Heart left ventricle (tissue), 16 donors: ENCODE measurements at regions not wholly inside any gene's neighbourhood (a gene's known extent, or its start where the extent isn't known, plus 50 kb on each side); places are given as distances from the start of the nearest gene placed in this dataset.
A peak's percentile ranks its signal among the peaks of the same experiment; 100 is the strongest.

ENCODE experiments used
- ATAC-seq, 4 donors: fragments of 200-7000 bp; cut with Tn5 transposase; one replicate each; pipeline ENCODE4 v1.9.1; 2020 to 2022; ENCODE audit warnings: moderate library complexity in 4 of 4, mild to moderate bottlenecking in 3 of 4, moderate number of reproducible peaks in 1 of 4
- DNase-seq, 5 donors: peaks; one replicate each; pipeline ENCODE4 v3.0.0-alpha.2; 2020
- H3K27ac ChIP-seq, 12 donors: fragments of 200-600 bp; sonication (generic) in 4 of 12; one replicate each; pipeline versions ENCODE4 v1.5.0 to v1.8.0; 2016 to 2022; ENCODE audit warnings: mild to moderate bottlenecking in 2 of 12
- H3K27me3 ChIP-seq, 9 donors: fragments of 200-600 bp; sonication (generic) in 2 of 9; one replicate each; pipeline versions ENCODE4 v1.5.1 to v1.8.0; 2016 to 2022; ENCODE audit warnings: mild to moderate bottlenecking in 3 of 9
- H3K36me3 ChIP-seq, 9 donors: fragments of 200-600 bp; sonication (generic) in 2 of 9; one replicate each; pipeline versions ENCODE4 v1.5.0 to v1.8.0; 2018 to 2022; ENCODE audit warnings: mild to moderate bottlenecking in 2 of 9
- H3K4me1 ChIP-seq, 12 donors: fragments of 200-600 bp; sonication (generic) in 4 of 12; one replicate each; pipeline versions ENCODE4 v1.5.0 to v1.8.0; 2016 to 2022; ENCODE audit warnings: mild to moderate bottlenecking in 3 of 12
- H3K4me3 ChIP-seq, 12 donors: fragments of 200-600 bp; sonication (generic) in 4 of 12; one replicate each; pipeline versions ENCODE4 v1.5.0 to v1.8.0; 2017 to 2022; ENCODE audit warnings: mild to moderate bottlenecking in 9 of 12, moderate library complexity in 4 of 12
- H3K9me3 ChIP-seq, 12 donors: fragments of 200-600 bp; sonication (generic) in 4 of 12; one replicate each; pipeline versions ENCODE4 v1.5.0 to v1.8.0; 2016 to 2022; ENCODE audit warnings: mild to moderate bottlenecking in 1 of 12
- POLR2A ChIP-seq, 2 donors: fragments of 450-650 bp; IDR thresholded peaks; one replicate each; pipeline ENCODE4 v1.6.1; 2017; ENCODE audit warnings: antibody characterized with exemption in 2 of 2, mild to moderate bottlenecking in 2 of 2, moderate library complexity in 2 of 2
- WGBS, 4 donors: extraction: QIAGEN DNeasy Blood & Tissue Kit in 2 of 4; methylation state at CpG; one replicate each; pipeline versions ENCODE4 v1.1.5 to v1.1.7; 2013 to 2018; 5-methylcytosine and 5-hydroxymethylcytosine counted together
- intact Hi-C, 10 donors: fragments of 100-400 bp; cut with DNase I; formaldehyde crosslinking; loops; one replicate each; pipeline versions ENCODE4 v1.11.1 to v1.14.2; 2022
- TF ChIP-seq, protein P1 (sequence below), 12 donors: fragments of 200-600 bp; sonication (generic) in 4 of 12; IDR thresholded peaks; one replicate each; pipeline versions ENCODE4 v1.5.0 to v1.8.0; 2018 to 2022; ENCODE audit warnings: antibody characterized with exemption in 12 of 12, mild to moderate bottlenecking in 5 of 12
- donor health status: ischemic (EF 13 %, LVEDD 7.1; RV severe dilation, severe dysfunction).
- donor health status: healthy with polysubstance abuse.
- donor health status: DM: no; HTN: yes; CAD: no.
- donor health status: DM: no; HTN: no; CAD: no.
- donor health status: ischemic (EF 25% LVEDD 6.9; RV normal size, moderate dysfunction).
- donor health status: ischemic (EF 25% LVEDD 5.7; RV mildly dilated, moderate dysfunction).
- donor health status: healthy.
- donor health status: DM: yes; HTN: yes; CAD: no.
- donor health status: ischemic (EF 35%, LVEDD 5.7; RV mildly dilated, moderate dysfunction).
- donor health status: nonischemic (EF 11% LVEDD 7.7; RV severe dilation, severe dysfunction).
- donor health status: DM: yes; HTN: yes; CAD: no.
- donor health status: PGD.
- donor health status: ischemic (EF 29% LVEDD 5.4; RV normal size, mild dysfunction).
- donor health status: nonischemic (EF 23%, LVEDD 6.1; RV moderate dilation, normal function).

DNA sequence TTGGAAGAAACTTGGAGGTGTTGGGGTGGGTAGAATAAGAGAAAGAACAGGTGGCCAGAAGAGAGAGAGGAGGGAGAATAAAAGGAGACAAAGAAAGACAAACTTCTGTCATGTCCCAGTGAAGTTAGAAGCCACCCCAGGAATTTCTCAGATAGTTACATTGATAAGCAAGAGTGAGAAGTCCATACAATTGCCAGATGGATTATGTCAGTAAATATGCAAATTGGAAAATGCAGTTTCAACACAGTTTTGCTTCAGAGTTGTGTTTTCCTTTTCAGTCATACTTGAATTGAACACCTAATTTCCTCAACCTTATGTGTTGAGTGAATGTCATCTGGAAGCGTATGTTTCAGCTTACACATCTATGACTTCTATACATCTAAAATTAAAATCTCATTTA lies 139.2 kb downstream of the RXFP2 start:
- H3K27me3 ChIP-seq: no peaks in the 10 kb centered on the region
- no peaks in the 10 kb centered on the region for H3K36me3 ChIP-seq
- WGBS, 4 donors: 97 to 100% (median 99%) methylated on average over 1 of the region's 1 CpG
- ATAC-seq (no peak), DNase-seq (no peak)
- TF ChIP-seq POLR2A (IDR thresholded peaks at IDR 0.05): no peak
- TF ChIP-seq, protein P1, sequence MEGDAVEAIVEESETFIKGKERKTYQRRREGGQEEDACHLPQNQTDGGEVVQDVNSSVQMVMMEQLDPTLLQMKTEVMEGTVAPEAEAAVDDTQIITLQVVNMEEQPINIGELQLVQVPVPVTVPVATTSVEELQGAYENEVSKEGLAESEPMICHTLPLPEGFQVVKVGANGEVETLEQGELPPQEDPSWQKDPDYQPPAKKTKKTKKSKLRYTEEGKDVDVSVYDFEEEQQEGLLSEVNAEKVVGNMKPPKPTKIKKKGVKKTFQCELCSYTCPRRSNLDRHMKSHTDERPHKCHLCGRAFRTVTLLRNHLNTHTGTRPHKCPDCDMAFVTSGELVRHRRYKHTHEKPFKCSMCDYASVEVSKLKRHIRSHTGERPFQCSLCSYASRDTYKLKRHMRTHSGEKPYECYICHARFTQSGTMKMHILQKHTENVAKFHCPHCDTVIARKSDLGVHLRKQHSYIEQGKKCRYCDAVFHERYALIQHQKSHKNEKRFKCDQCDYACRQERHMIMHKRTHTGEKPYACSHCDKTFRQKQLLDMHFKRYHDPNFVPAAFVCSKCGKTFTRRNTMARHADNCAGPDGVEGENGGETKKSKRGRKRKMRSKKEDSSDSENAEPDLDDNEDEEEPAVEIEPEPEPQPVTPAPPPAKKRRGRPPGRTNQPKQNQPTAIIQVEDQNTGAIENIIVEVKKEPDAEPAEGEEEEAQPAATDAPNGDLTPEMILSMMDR (IDR thresholded peaks at IDR 0.05): no peak
- no peaks in the 10 kb centered on the region for H3K9me3 ChIP-seq
- H3K4me1 ChIP-seq: peaks cover 0 to 77% (median 37%) of the 10 kb centered on the region in 12 donors
- H3K27ac ChIP-seq: peak overlapping the region in 1 of 12 donors; percentile 6
- intact Hi-C loops: no loop called here
- H3K4me3 ChIP-seq: no peak overlapping the region

DNA sequence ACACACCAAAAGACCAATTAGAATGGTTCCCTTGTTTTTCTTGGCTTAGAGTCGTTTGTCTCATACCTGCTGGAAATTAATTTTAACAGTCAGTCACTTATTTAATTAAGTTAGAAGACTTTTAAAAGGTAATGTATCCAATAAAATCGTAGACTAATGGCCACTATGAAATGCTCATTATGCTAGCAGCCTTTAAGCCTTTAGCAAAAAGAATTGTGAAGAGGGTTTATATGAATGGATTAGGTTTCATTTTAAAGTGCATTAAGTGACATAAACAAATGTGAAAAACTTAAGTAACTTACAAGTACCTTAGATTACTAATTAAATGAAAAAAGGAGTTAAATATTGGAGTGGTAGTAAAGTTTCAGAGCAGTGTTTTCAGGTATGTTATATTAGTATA lies 139.6 kb downstream of the RXFP2 start:
- 79 to 85% (median 80%) methylated on average over 2 of the region's 2 CpGs for WGBS, 4 donors
- no peaks in the 10 kb centered on the region for H3K27me3 ChIP-seq

DNA sequence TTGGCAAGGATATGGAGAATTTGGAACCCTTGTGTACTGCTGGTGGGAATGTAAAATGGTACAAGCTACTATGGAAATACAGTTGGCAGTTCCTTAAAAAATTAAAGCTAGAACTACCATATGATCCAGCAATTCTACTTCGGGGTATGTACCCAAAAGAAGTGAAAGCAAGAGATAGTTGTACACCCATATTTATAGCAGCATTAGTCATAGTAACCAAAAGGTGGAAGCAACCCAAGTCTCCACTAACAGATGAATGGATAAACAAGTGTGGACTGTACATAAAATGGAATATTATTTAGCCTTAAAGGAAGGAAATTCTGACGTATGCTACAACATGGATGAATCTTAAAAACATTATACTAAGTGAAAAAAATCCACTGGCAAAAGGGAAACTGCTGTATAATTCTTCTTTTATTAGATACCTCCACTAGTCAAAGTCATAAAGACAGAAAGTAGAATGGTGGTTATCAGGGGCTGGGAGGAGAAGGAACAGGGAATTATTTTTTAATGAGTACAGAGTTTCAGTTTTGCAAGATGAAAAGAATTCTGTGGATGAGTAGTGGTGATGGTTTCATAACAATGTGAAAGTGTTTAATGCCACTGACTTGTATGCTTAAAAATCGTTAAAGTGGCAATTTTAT lies 141.6 kb downstream of the RXFP2 start:
- H3K4me1 ChIP-seq: peaks cover 0 to 73% (median 42%) of the 10 kb centered on the region in 12 donors
- peak overlapping the region; percentile 19 to 72 (median 48) for H3K27ac ChIP-seq
- intact Hi-C loops: no loop called here
- DNase-seq: no peak
- peak; percentile 39 to 64 (median 56) for ATAC-seq
- TF ChIP-seq POLR2A (IDR thresholded peaks at IDR 0.05): no peak
- TF ChIP-seq, protein P1 (IDR thresholded peaks at IDR 0.05): no peak
- no peak overlapping the region for H3K4me3 ChIP-seq
- H3K9me3 ChIP-seq: no peaks in the 10 kb centered on the region
- no peaks in the 10 kb centered on the region for H3K36me3 ChIP-seq
- WGBS, 4 donors: 52 to 65% (median 61%) methylated on average over 3 of the region's 3 CpGs
- H3K27me3 ChIP-seq: no peaks in the 10 kb centered on the region

More for the DNA sequence above, 139.6 kb downstream of the RXFP2 start:
- Histone ChIP-seq H3K4me1 (peaks cover 0 to 72% (median 36%) of the 10 kb centered on the region in 12 donors), H3K36me3 (no peaks in the 10 kb centered on the region), H3K27ac (no peak overlapping the region), H3K9me3 (no peaks in the 10 kb centered on the region), H3K4me3 (no peak overlapping the region)
- ATAC-seq (no peak), DNase-seq (no peak)
- no peak for TF ChIP-seq POLR2A (IDR thresholded peaks at IDR 0.05)
- TF ChIP-seq, protein P1 (IDR thresholded peaks at IDR 0.05): no peak
- intact Hi-C loops: no loop called here

DNA sequence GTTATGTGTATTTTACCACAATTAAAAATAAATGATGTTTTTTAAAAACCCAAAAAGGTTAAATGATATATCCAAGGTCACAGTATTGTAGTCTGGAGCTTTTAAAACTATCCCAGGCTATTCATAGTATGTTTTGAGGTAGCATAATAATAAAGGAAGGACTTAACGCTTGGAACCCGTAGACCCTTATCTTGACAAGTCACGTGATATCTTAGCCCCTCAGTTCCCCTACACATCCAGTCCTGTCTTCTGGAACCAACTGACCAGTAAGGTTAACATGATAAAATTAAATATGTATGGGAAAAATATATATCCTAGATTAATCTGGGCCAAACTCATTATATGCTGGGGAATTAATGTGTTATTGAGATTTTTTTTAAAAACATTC lies 142.2 kb downstream of the RXFP2 start:
- ATAC-seq (no peak), DNase-seq (no peak)
- WGBS, 4 donors: 42 to 58% (median 48%) methylated on average over 3 of the region's 3 CpGs
- intact Hi-C loops: no loop called here
- H3K4me3 ChIP-seq: no peak overlapping the region
- H3K27ac ChIP-seq: peak overlapping the region in 11 of 12 donors; percentile 1 to 72 (median 45)
- H3K9me3 ChIP-seq: no peaks in the 10 kb centered on the region
- H3K36me3 ChIP-seq: no peaks in the 10 kb centered on the region
- H3K27me3 ChIP-seq: no peaks in the 10 kb centered on the region
- TF ChIP-seq POLR2A (IDR thresholded peaks at IDR 0.05): no peak
- TF ChIP-seq, protein P1 (IDR thresholded peaks at IDR 0.05): no peak
- peaks cover 2 to 73% (median 44%) of the 10 kb centered on the region in 12 donors for H3K4me1 ChIP-seq
